K562 (cell line): ENCODE measurements at regions not wholly inside any gene's neighbourhood (a gene's known extent, or its start where the extent isn't known, plus 50 kb on each side); places are given as distances from the start of the nearest gene placed in this dataset.

ENCODE experiments used
- ATAC-seq: fragments of 200-7000 bp; cut with Tn5 transposase; 3 replicates; pipeline ENCODE4 v1.9.1; 2020; ENCODE audit warnings: moderate library complexity
- BruUV-seq: library from RNA; stranded (reverse); fragments of 400-500 nt; replicated peaks from 2 replicates; lab custom pipeline; 2021; lab: Mats Ljungman, UMichigan
- CTCF ChIA-PET: fragments of 300-600 bp; formaldehyde crosslinking; extraction: SDS; loops from one replicate; lab custom pipeline; 2021; ENCODE audit warnings: low intra/inter-chr PET ratio; lab: Yijun Ruan, JAX
- POLR2A ChIA-PET: fragments of 300-600, 350-650 bp; sonication (Branson Sonifier 250); formaldehyde crosslinking; extraction: SDS; loops from one replicate; lab custom pipeline; 2021; ENCODE audit warnings: antibody characterized with exemption, inconsistent platforms; lab: Yijun Ruan, JAX
- DNase-seq, 4 experiments: peaks; one replicate each; pipeline versions ENCODE4 v3.0.0 to v3.0.0-alpha.2; 2011 to 2018; ENCODE audit warnings: low spot score in 3 of 4, mixed read lengths in 3 of 4; ENCODE audit errors: extremely low read depth in 1 of 4
- FAIRE-seq: peaks from 2 replicates; lab custom pipeline; 2011; peaks lifted over from hg19 to GRCh38; lab: Jason Lieb, UNC
- H2AFZ ChIP-seq: 2 replicates; pipeline ENCODE4 v1.6.0; 2011; ENCODE audit warnings: low read depth, low read length, control low read depth, inconsistent platforms
- H3K27ac ChIP-seq: fragments of 200-600 bp; 3 replicates; pipeline ENCODE4 v1.8.0; 2011; ENCODE audit warnings: low read depth, mild to moderate bottlenecking, control low read depth, inconsistent platforms, low read length, moderate library complexity, mixed read lengths; ENCODE audit errors: extremely low read depth
- H3K27me3 ChIP-seq, 2 experiments: fragments of 300-600 bp in 1 of 2; 2 replicates in 1 of 2; 3 replicates in 1 of 2; pipeline versions ENCODE4 v1.6.0 to v1.8.0; 2011; ENCODE audit warnings: inconsistent platforms in 2 of 2, low read length in 2 of 2, mild to moderate bottlenecking in 1 of 2, mixed read lengths in 1 of 2, moderate library complexity in 1 of 2; ENCODE audit not compliant: control insufficient read depth in 2 of 2, insufficient read depth in 2 of 2
- H3K36me3 ChIP-seq: fragments of 300-600 bp; 3 replicates; pipeline ENCODE4 v1.8.0; 2011; ENCODE audit warnings: mild to moderate bottlenecking, low read length, inconsistent platforms; ENCODE audit not compliant: control insufficient read depth, insufficient read depth
- H3K4me1 ChIP-seq, 2 experiments: fragments of 200-600 bp in 1 of 2; replicated peaks in 1 of 2; 2 replicates in 1 of 2; 3 replicates in 1 of 2; pipeline versions ENCODE4 v1.5.1 to v1.8.0; 2011; ENCODE audit warnings: inconsistent platforms in 2 of 2, low read length in 2 of 2, mild to moderate bottlenecking in 1 of 2, mixed read lengths in 1 of 2, moderate library complexity in 1 of 2; ENCODE audit not compliant: control insufficient read depth in 2 of 2, insufficient read depth in 2 of 2
- H3K4me2 ChIP-seq: 2 replicates; pipeline ENCODE4 v1.6.1; 2011; ENCODE audit warnings: low read length, control low read depth, inconsistent platforms, mixed read lengths; ENCODE audit not compliant: insufficient read depth
- H3K4me3 ChIP-seq: fragments of 200-600 bp; sonication (generic), shearing (Covaris generic); 2 replicates; pipeline ENCODE4 v1.5.1; 2016; ENCODE audit warnings: control low read depth, inconsistent platforms
- H3K79me2 ChIP-seq: fragments of 200-600 bp; 3 replicates; pipeline ENCODE4 v1.8.0; 2011; ENCODE audit warnings: low read length, inconsistent platforms; ENCODE audit not compliant: control insufficient read depth, insufficient read depth
- H3K9ac ChIP-seq, 2 experiments: 2 replicates each; pipeline versions ENCODE4 v1.6.0 to v1.6.1; 2011; ENCODE audit warnings: low read depth in 2 of 2, low read length in 2 of 2, control low read depth in 1 of 2, inconsistent platforms in 1 of 2, mild to moderate bottlenecking in 1 of 2, mixed read lengths in 1 of 2; ENCODE audit not compliant: insufficient read depth in 1 of 2
- H3K9me1 ChIP-seq: one replicate; pipeline ENCODE4 v1.6.0; 2011; ENCODE audit warnings: inconsistent platforms, mild to moderate bottlenecking, low read length, moderate library complexity; ENCODE audit not compliant: control insufficient read depth, insufficient read depth
- H3K9me3 ChIP-seq: replicated peaks from 2 replicates; pipeline ENCODE4 v1.5.1; 2011; ENCODE audit warnings: low read depth, low read length, inconsistent platforms; ENCODE audit not compliant: control insufficient read depth, insufficient read depth
- H4K20me1 ChIP-seq: replicated peaks from 2 replicates; pipeline ENCODE4 v1.6.1; 2011; ENCODE audit warnings: low read length, inconsistent platforms, mixed read lengths; ENCODE audit not compliant: control insufficient read depth, insufficient read depth
- CREM ChIP-seq: IDR thresholded peaks from 2 replicates; pipeline ENCODE4 v1.6.1; 2014; ENCODE audit warnings: antibody characterized with exemption, low read depth
- HDGF ChIP-seq: fragments of 450-650 bp; IDR thresholded peaks from 2 replicates; pipeline ENCODE4 v1.6.1; 2016
- JUN ChIP-seq, 2 experiments: sonication (generic) in 1 of 2; formaldehyde crosslinking in 1 of 2; IDR thresholded peaks; 2 replicates each; pipeline versions ENCODE4 v1.6.1 to v1.8.0; 2012 to 2022; ENCODE audit warnings: borderline replicate concordance in 2 of 2, mild to moderate bottlenecking in 2 of 2, improper control_type of control experiment in 1 of 2, low read depth in 1 of 2, low read length in 1 of 2, missing genetic modification reagents in 1 of 2
- MTF1 ChIP-seq: fragments of 250-450 bp; sonication (Bioruptor Pico); IDR thresholded peaks from 2 replicates; pipeline ENCODE4 v1.9.0; 2021; ENCODE audit warnings: moderate library complexity, mild to moderate bottlenecking, inconsistent platforms, borderline replicate concordance
- NR1H2 ChIP-seq: sonication (generic); formaldehyde crosslinking; IDR thresholded peaks from 2 replicates; pipeline ENCODE4 v1.4.0; 2020; ENCODE audit warnings: mild to moderate bottlenecking, missing genetic modification reagents
- SAP30 ChIP-seq: fragments of 200-600 bp; sonication (generic); IDR thresholded peaks from 2 replicates; pipeline ENCODE4 v1.6.1; 2012; ENCODE audit warnings: borderline replicate concordance, low read depth, mild to moderate bottlenecking, moderate library complexity, low read length, control low read depth, inconsistent platforms; ENCODE audit not compliant: insufficient read depth, poor library complexity, severe bottlenecking
- SNIP1 ChIP-seq: fragments of 450-650 bp; IDR thresholded peaks from 2 replicates; pipeline ENCODE4 v1.7.1; 2017; ENCODE audit warnings: low read depth, mild to moderate bottlenecking
- TRIM28 ChIP-seq: fragments of 450-650 bp; IDR thresholded peaks from 2 replicates; pipeline ENCODE4 v1.6.1; 2017
- ZEB2 ChIP-seq: fragments of 450-650 bp; IDR thresholded peaks from 2 replicates; pipeline ENCODE4 v1.6.1; 2016
- ZNF263 ChIP-seq: sonication (generic); formaldehyde crosslinking; IDR thresholded peaks from 2 replicates; pipeline ENCODE4 v1.8.0; 2022; ENCODE audit warnings: mild to moderate bottlenecking, missing genetic modification reagents, borderline replicate concordance
- WGBS: fragments of 100-300 bp; shearing (Covaris generic); methylation state at CpG from one replicate; pipeline ENCODE4 v1.1.6; 2016; ENCODE audit warnings: low coverage, mixed read lengths; ENCODE audit not compliant: insufficient coverage; ENCODE audit errors: missing lambda C conversion rate; 5-methylcytosine and 5-hydroxymethylcytosine counted together
- in situ Hi-C: fragments of 300-500 bp; cut with MboI; formaldehyde crosslinking; loops from 4 replicates; pipeline ENCODE4 v1.15.0; 2018; ENCODE audit warnings: inconsistent platforms, mixed read lengths
- intact Hi-C: fragments of 100-400 bp; cut with micrococcal nuclease; formaldehyde crosslinking; loops from 2 replicates; pipeline ENCODE4 v1.14.2; 2022
- TF ChIP-seq, protein P1 (sequence below): fragments of 450-650 bp; formaldehyde crosslinking; IDR thresholded peaks from 2 replicates; pipeline ENCODE4 v1.4.0; 2020; ENCODE audit warnings: mild to moderate bottlenecking, moderate library complexity

DNA sequence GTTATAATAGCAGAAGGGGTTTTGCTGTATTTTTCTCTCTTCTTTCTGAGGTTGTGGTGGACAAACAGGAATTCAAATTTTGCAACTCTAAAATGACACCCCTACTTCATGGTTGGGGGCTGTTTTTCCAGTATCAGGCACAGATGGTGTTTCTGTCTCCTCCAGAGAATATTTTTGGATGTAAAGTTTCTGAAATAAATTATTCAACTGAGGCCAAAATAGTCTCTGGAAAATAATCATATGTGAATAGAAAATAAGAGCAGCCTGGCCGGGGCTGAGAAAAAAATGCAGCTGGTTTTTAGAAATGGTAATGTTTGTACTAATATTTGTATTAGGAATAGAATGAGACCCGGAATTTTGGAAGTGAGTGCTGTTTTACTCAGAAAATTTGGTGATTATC lies 121.3 kb upstream of the ADAMTS9 start:
- no peak for ATAC-seq
- DNase-seq = no peak
- H3K4me2 ChIP-seq = no peak overlapping the region
- H3K36me3 ChIP-seq = no peaks in the 10 kb centered on the region
- FAIRE-seq = no peak
- 0% methylated on average over 2 of the region's 2 CpGs for WGBS
- TF ChIP-seq SNIP1 (no peak), HDGF (no peak), MTF1 (CRISPR knock-in tag) (no peak), ZNF263 (CRISPR knock-in tag) (no peak), TRIM28 (no peak), JUN (IDR thresholded peaks at IDR 0.05; ENCODE audit: borderline replicate concordance, low read depth, low read length) (no peak), JUN (CRISPR knock-in tag; IDR thresholded peaks at IDR 0.05; ENCODE audit: borderline replicate concordance) (no peak), NR1H2 (CRISPR knock-in tag) (no peak), ZEB2 (no peak), SAP30 (no peak), CREM (no peak)
- TF ChIP-seq, protein P1, sequence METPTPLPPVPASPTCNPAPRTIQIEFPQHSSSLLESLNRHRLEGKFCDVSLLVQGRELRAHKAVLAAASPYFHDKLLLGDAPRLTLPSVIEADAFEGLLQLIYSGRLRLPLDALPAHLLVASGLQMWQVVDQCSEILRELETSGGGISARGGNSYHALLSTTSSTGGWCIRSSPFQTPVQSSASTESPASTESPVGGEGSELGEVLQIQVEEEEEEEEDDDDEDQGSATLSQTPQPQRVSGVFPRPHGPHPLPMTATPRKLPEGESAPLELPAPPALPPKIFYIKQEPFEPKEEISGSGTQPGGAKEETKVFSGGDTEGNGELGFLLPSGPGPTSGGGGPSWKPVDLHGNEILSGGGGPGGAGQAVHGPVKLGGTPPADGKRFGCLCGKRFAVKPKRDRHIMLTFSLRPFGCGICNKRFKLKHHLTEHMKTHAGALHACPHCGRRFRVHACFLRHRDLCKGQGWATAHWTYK (CRISPR knock-in tag) = no peak
- H3K4me1 ChIP-seq = no peaks in the 10 kb centered on the region
- intact Hi-C loops (no loop called here), in situ Hi-C loops (no loop called here)
- no peak overlapping the region for H2AFZ ChIP-seq
- no TSS peak for BruUV-seq
- H3K9me3 ChIP-seq = no peaks in the 10 kb centered on the region
- POLR2A ChIA-PET = no interaction called here
- H4K20me1 ChIP-seq = no peaks in the 10 kb centered on the region
- H3K27me3 ChIP-seq = peaks cover 0 to 3% of the 10 kb centered on the region in 2 experiments; a peak in 2 of 5 replicates
- H3K79me2 ChIP-seq = no peaks in the 10 kb centered on the region
- no peaks in the 10 kb centered on the region for H3K9me1 ChIP-seq
- no peak overlapping the region for H3K4me3 ChIP-seq
- H3K9ac ChIP-seq = no peak overlapping the region
- H3K27ac ChIP-seq = no peak overlapping the region
- CTCF ChIA-PET = no interaction called here
